Prostate gland (tissue), 2 donors: ENCODE measurements at regions not wholly inside any gene's neighbourhood (a gene's known extent, or its start where the extent isn't known, plus 50 kb on each side); places are given as distances from the start of the nearest gene placed in this dataset.

Source experiments
- POLR2A ChIP-seq: fragments of 450-650 bp; IDR thresholded peaks from one replicate; pipeline ENCODE4 v1.6.1; 2016; ENCODE audit warnings: antibody characterized with exemption, mild to moderate bottlenecking
- TF ChIP-seq, protein P1 (sequence below), 4 experiments: fragments of 200-600 bp in 2 of 4; fragments of 450-650 bp in 2 of 4; sonication (generic) in 2 of 4; IDR thresholded peaks; 1 replicate in 3 of 4; 2 replicates in 1 of 4; pipeline ENCODE4 v1.5.1; 2016 to 2019; ENCODE audit warnings: antibody characterized with exemption in 4 of 4, mild to moderate bottlenecking in 2 of 4, moderate library complexity in 2 of 4

GRCh38 chr4:164396439-164396838 lies 357.5 kb upstream of the SMIM31 start:
- TF ChIP-seq, protein P1, sequence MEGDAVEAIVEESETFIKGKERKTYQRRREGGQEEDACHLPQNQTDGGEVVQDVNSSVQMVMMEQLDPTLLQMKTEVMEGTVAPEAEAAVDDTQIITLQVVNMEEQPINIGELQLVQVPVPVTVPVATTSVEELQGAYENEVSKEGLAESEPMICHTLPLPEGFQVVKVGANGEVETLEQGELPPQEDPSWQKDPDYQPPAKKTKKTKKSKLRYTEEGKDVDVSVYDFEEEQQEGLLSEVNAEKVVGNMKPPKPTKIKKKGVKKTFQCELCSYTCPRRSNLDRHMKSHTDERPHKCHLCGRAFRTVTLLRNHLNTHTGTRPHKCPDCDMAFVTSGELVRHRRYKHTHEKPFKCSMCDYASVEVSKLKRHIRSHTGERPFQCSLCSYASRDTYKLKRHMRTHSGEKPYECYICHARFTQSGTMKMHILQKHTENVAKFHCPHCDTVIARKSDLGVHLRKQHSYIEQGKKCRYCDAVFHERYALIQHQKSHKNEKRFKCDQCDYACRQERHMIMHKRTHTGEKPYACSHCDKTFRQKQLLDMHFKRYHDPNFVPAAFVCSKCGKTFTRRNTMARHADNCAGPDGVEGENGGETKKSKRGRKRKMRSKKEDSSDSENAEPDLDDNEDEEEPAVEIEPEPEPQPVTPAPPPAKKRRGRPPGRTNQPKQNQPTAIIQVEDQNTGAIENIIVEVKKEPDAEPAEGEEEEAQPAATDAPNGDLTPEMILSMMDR (IDR thresholded peaks at IDR 0.05), result no peak
- TF ChIP-seq POLR2A, result no peak
